Cardiac fibroblast (primary cell): ENCODE measurements at regions not wholly inside any gene's neighbourhood (a gene's known extent, or its start where the extent isn't known, plus 50 kb on each side); places are given as distances from the start of the nearest gene placed in this dataset.

Source experiments
- DNase-seq, 2 donors: peaks; one replicate each; pipeline versions ENCODE4 v3.0.0 to v3.0.0-alpha.2; 2010; ENCODE audit warnings: low read depth in 2 of 2
- H3K4me3 ChIP-seq, 2 donors: replicated peaks in 1 of 2; 1 replicate in 1 of 2; 2 replicates in 1 of 2; pipeline ENCODE4 v1.5.1; 2011; ENCODE audit warnings: low read depth in 2 of 2, low read length in 2 of 2, mild to moderate bottlenecking in 2 of 2, moderate library complexity in 1 of 2
- TF ChIP-seq, protein P1 (sequence below): IDR thresholded peaks from one replicate; pipeline ENCODE4 v1.5.1; 2011; ENCODE audit warnings: low read depth, mild to moderate bottlenecking, low read length, inconsistent platforms

DNA sequence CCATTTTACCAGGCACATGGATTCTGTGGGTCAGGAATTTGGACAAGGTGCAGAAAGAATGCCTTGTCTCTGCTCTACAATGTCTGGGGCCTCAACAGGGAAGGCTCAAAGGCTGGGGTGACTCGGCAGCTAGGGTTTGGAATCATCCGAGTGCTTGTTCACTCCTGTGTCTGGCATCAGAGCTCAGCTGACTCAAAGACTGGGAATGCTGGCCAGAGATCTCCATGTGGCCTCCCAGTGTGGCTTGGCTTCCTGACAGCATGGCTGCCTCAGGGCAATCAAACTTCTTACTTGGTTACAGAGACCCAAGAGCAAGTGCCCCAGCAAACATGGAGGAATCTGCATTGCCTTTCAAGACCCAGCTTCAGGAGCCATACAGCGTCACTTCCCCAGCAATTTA lies 110.5 kb downstream of the TOMM20 start:
- peak; percentile 95 to 98 for DNase-seq
- no peak overlapping the region for H3K4me3 ChIP-seq
- TF ChIP-seq, protein P1, sequence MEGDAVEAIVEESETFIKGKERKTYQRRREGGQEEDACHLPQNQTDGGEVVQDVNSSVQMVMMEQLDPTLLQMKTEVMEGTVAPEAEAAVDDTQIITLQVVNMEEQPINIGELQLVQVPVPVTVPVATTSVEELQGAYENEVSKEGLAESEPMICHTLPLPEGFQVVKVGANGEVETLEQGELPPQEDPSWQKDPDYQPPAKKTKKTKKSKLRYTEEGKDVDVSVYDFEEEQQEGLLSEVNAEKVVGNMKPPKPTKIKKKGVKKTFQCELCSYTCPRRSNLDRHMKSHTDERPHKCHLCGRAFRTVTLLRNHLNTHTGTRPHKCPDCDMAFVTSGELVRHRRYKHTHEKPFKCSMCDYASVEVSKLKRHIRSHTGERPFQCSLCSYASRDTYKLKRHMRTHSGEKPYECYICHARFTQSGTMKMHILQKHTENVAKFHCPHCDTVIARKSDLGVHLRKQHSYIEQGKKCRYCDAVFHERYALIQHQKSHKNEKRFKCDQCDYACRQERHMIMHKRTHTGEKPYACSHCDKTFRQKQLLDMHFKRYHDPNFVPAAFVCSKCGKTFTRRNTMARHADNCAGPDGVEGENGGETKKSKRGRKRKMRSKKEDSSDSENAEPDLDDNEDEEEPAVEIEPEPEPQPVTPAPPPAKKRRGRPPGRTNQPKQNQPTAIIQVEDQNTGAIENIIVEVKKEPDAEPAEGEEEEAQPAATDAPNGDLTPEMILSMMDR: no peak

DNA sequence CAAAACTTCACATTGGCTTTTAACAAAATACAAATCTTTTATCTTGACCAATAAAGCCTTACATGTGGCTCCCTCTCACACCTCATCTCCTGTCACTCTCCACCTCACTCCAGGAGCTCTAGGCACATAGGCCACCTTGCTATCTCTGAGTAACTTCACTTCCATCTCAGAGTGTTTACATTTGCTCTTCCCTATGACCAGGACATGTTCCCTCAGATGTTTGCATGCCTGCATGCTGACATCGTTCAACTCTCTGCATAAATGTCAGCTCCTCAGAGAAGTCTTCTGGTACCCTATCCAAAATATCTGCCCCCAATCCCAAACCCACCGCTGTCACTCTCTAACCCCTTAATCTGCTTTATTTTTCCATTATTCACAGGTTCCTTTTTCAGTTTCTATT lies 110.9 kb downstream of the TOMM20 start:
- H3K4me3 ChIP-seq: no peak overlapping the region
- TF ChIP-seq, protein P1: no peak
- DNase-seq: no peak

DNA sequence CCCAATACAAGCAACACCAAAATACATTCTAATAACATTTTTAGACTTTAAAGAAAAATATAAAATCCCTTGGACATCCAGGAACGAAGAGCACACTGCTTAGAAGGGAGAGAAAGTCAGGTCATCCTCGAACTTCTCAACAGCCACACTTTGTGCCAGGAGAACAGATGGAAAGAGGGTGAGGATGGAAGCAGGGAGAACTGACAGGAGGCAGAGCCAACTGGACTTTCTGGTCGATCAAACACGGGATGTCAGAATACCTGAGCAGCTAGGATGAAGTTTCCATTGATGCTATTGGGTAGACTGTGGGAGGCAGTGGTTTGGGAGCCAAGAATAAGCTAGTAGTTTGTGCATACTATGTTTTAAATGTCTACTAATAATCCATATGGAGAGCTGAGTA lies 111.4 kb downstream of the TOMM20 start:
- TF ChIP-seq, protein P1: no peak
- H3K4me3 ChIP-seq: no peak overlapping the region
- no peak for DNase-seq

DNA sequence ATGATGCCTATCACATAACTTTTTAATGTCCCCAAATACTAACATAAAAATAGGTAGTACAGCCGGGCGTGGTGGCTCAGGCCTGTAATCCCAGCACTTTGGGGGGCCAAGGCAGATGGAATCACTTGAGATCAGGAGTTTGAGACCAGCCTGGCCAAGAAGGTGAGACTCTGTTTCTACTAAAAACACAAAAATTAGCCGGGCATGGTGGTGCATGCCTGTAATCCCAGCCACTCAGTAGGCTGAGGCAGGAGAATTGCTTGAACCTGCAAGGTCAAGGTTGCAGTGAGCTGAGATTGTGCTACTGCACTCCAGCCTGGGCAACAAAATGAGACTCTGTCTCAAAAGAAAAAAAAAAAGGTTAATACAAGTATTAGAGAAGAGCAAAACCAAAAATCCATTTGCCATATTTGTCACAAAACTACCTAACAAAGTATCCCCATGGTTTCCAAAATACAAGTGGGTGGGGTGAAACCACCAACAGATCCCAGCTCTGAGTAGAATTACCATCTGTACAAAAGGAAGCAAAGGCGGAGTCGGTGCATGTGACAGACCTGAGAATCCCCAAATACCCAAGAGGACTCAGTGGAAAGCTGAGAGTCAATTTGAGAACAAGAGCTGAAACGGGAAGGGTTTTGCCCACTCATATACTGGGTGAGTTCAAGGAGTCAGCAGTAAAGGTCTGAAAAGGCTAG lies 113.2 kb downstream of the TOMM20 start:
- DNase-seq: no peak
- no peak overlapping the region for H3K4me3 ChIP-seq
- TF ChIP-seq, protein P1: no peak

DNA sequence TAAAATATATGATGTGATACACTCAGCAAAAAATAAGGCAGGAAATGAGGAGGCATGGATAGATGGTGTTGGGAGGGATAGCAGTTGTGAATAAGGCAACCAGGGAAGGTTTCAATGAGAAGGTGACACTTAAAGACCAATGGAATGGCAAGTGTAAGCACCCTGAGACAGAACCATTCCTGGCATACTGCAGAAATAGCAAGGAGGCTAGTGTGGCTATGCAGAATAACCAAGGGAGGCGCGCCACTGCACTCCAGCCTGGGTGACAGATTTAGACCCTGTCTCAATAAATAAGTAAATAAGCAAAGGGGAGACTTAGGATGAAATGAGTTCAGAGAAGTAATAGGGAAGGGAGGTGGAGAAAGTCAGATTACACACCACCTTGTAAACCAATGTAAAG lies 113.9 kb downstream of the TOMM20 start:
- H3K4me3 ChIP-seq: no peak overlapping the region
- TF ChIP-seq, protein P1: no peak
- no peak for DNase-seq

DNA sequence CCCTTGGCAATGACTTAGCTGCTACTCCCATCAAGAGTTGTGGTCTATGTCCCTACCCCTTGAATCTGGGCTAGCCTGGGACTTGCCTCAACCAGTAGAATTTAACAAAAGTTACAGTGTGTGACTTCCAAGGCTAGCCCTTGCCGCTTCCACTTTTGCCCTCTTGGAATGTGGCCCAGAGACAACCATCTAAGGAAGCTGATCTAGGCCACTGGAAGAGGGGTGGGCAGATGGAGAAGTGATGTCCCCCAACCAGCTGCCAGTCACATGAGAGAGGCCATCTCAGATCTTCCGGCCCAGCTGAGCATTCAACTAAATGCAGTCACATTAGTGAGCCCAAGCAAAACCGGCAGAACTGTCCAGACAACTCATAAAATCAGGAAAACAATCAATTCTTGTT lies 115.1 kb downstream of the TOMM20 start:
- no peak for DNase-seq
- TF ChIP-seq, protein P1: no peak
- H3K4me3 ChIP-seq: no peak overlapping the region

DNA sequence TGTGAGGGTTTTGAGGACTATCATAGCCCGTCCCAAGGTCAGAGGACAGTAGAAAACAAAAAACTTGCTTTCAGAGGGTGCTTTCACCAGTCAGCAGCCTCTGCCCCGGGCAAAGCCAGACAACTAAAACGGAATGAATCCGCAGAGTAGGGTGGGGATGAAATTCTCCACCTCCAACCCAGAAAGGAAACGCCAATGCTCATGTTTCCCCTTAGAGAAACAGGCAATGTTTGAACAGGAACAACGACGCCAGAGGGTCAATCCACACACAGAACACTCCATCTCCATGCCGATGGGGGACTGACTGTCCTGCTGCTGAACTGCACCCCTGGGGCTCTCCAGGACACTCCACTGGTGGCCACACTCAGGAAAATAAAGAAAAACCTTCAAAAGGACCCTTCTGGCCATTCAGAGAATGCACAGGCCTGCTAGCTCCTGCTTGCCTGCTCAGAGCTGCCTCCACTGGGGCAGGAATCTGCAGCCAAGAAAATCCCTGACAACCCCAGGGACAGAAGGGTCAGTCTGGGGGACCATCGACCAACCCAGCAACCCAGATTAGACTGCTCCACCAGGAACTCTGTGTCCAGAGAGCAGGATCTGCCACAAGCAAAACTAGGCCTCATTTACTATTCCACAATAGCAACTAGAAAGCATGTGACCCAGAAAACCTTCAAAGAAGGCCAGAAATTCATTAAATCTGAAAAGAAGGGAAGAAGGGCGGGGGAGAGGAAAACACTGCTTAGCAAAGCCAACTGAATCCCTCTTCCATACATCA lies 116.0 kb downstream of the TOMM20 start:
- TF ChIP-seq, protein P1: no peak
- no peak for DNase-seq
- H3K4me3 ChIP-seq: no peak overlapping the region
